GM23248 (cell line): ENCODE measurements at regions not wholly inside any gene's neighbourhood (a gene's known extent, or its start where the extent isn't known, plus 50 kb on each side); places are given as distances from the start of the nearest gene placed in this dataset.

Source experiments
- DNase-seq: peaks from one replicate; pipeline ENCODE4 v3.0.0-alpha.2; 2015
- H2AFZ ChIP-seq: fragments of 200-600 bp; sonication (generic); 2 replicates; pipeline ENCODE4 v1.6.1; 2016; ENCODE audit warnings: antibody characterized with exemption
- H3F3A ChIP-seq: fragments of 200-600 bp; sonication (generic); 2 replicates; pipeline ENCODE4 v1.6.1; 2016; ENCODE audit warnings: mild to moderate bottlenecking, antibody characterized with exemption, mixed run types; ENCODE audit not compliant: insufficient read depth
- H3K27ac ChIP-seq: fragments of 200-600 bp; sonication (generic); 2 replicates; pipeline ENCODE4 v1.5.1; 2016; ENCODE audit warnings: mild to moderate bottlenecking
- H3K27me3 ChIP-seq: fragments of 200-600 bp; sonication (generic); replicated peaks from 2 replicates; pipeline ENCODE4 v1.6.1; 2016; ENCODE audit warnings: mild to moderate bottlenecking; ENCODE audit not compliant: insufficient read depth
- H3K36me3 ChIP-seq: fragments of 200-600 bp; sonication (generic); 2 replicates; pipeline ENCODE4 v1.6.1; 2016; ENCODE audit warnings: low read depth, mild to moderate bottlenecking
- H3K4me1 ChIP-seq: fragments of 200-600 bp; sonication (generic); 2 replicates; pipeline ENCODE4 v1.6.1; 2016; ENCODE audit warnings: mild to moderate bottlenecking; ENCODE audit not compliant: insufficient read depth
- H3K4me2 ChIP-seq: fragments of 200-600 bp; sonication (generic); one replicate; pipeline ENCODE4 v1.6.1; 2016; ENCODE audit warnings: mild to moderate bottlenecking; ENCODE audit not compliant: unreplicated experiment
- H3K4me3 ChIP-seq: fragments of 200-600 bp; sonication (generic); 2 replicates; pipeline ENCODE4 v1.5.1; 2016; ENCODE audit warnings: mild to moderate bottlenecking
- H3K79me2 ChIP-seq: fragments of 200-600 bp; sonication (generic); 2 replicates; pipeline ENCODE4 v1.6.1; 2016; ENCODE audit warnings: mild to moderate bottlenecking; ENCODE audit not compliant: insufficient read depth
- H3K9ac ChIP-seq: fragments of 200-600 bp; sonication (generic); 2 replicates; pipeline ENCODE4 v1.6.1; 2016; ENCODE audit warnings: mild to moderate bottlenecking
- H3K9me2 ChIP-seq: fragments of 200-600 bp; sonication (generic); 2 replicates; pipeline ENCODE4 v1.6.1; 2016; ENCODE audit warnings: mixed run types, mild to moderate bottlenecking, moderate library complexity; ENCODE audit not compliant: insufficient read depth
- H3K9me3 ChIP-seq: fragments of 200-600 bp; sonication (generic); one replicate; pipeline ENCODE4 v1.6.1; 2017; ENCODE audit warnings: low read depth
- H4K20me1 ChIP-seq: fragments of 200-600 bp; sonication (generic); 2 replicates; pipeline ENCODE4 v1.6.0; 2016; ENCODE audit not compliant: insufficient read depth
- EZH2 ChIP-seq: fragments of 200-600 bp; sonication (generic); IDR thresholded peaks from 2 replicates; pipeline ENCODE4 v1.6.1; 2018; ENCODE audit warnings: antibody characterized with exemption, mild to moderate bottlenecking; ENCODE audit not compliant: insufficient read depth, poor library complexity, severe bottlenecking
- EZH2phosphoT487 ChIP-seq: fragments of 200-600 bp; sonication (generic); IDR thresholded peaks from 2 replicates; pipeline ENCODE4 v1.6.1; 2018; ENCODE audit warnings: antibody characterized with exemption, moderate library complexity, mild to moderate bottlenecking, low read depth; ENCODE audit not compliant: insufficient read depth
- WGBS, 2 experiments: methylation state at CpG; one replicate each; pipeline ENCODE4 v1.1.6; 2015 to 2017; ENCODE audit warnings: low lambda C conversion rate in 2 of 2, low coverage in 1 of 2; ENCODE audit errors: missing lambda C conversion rate in 2 of 2; 5-methylcytosine and 5-hydroxymethylcytosine counted together
- in situ Hi-C: fragments of 300-500 bp; cut with MboI; formaldehyde crosslinking; loops from 2 replicates; pipeline ENCODE4 v1.15.0; 2020

DNA sequence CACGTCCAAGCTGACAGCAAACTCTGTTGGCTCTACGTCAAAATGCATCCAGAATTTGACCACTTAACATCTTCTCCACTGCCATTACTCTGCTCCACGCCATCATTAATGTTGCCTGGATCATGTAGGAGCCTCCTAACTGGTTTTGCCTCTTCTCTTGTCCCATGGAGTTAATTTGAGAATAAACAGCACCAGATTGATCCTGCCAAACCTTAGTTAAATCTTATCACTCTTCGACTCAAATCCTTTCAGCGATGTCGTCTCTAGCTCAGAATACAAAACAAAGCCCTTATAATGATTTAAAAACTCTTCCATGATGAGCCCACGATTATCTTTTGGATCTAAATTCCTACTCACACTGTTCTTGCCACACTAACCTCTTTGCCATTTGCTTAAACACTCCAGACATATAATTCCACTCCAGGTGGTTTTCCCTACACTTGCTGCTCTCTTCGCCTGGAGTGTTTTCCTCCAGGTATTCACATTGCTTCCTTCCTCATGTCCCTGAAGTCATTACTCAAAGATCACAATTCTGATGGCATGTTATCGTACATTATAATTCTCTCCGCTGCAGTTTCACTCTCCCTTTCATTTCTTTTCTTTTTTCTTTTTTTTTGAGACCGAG, 90.7 kb upstream of the KCNK2 start:
- Histone ChIP-seq H3K79me2 (no peaks in the 10 kb centered on the region), H3K9me3 (no peaks in the 10 kb centered on the region), H4K20me1 (no peaks in the 10 kb centered on the region), H3F3A (peaks cover 43% of the 10 kb centered on the region), H3K36me3 (no peaks in the 10 kb centered on the region), H3K9ac (no peak overlapping the region), H3K4me3 (no peak overlapping the region), H3K4me1 (peaks cover 42% of the 10 kb centered on the region), H3K27ac (peak overlapping the region; percentile 83), H3K4me2 (no peak overlapping the region), H3K9me2 (no peaks in the 10 kb centered on the region), H2AFZ (no peak overlapping the region), H3K27me3 (no peaks in the 10 kb centered on the region)
- 77 to 80% methylated on average over 11 of the region's 11 CpGs for WGBS, 2 experiments
- no peak for DNase-seq
- in situ Hi-C loops: no loop called here
- TF ChIP-seq EZH2 (no peak), EZH2phosphoT487 (no peak)

DNA sequence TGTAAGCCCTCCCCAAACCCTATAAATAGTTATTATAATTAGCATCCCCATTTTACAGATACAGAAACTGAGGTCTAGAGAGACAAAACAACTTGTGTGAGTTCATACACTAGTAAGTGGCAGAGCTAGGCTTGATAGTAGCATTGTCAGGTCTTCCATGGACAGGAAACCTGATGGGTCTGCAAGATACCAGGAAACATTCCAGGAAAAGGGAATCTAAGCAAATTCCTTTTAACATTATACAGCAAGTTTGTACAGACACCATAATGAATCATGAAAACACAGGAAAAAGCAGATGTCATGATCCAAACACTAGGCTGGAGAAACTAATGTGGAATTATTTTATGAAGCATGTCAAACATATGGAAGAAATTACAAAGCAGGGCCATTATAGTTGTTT, 89.1 kb upstream of the KCNK2 start:
- in situ Hi-C loops: no loop called here
- DNase-seq: peak; percentile 52

GRCh38 chr1:214997685-214998084, 84.9 kb upstream of the KCNK2 start:
- Histone ChIP-seq H3K79me2 (no peaks in the 10 kb centered on the region), H3K27me3 (no peaks in the 10 kb centered on the region), H3K9me2 (no peaks in the 10 kb centered on the region), H3K9ac (no peak overlapping the region), H3K4me1 (peaks cover 28% of the 10 kb centered on the region), H3K4me2 (no peak overlapping the region), H3K4me3 (no peak overlapping the region), H3K36me3 (no peaks in the 10 kb centered on the region), H4K20me1 (no peaks in the 10 kb centered on the region), H2AFZ (no peak overlapping the region), H3K9me3 (no peaks in the 10 kb centered on the region), H3F3A (peaks cover 31% of the 10 kb centered on the region), H3K27ac (no peak overlapping the region)
- WGBS, 2 experiments: 98 to 100% methylated on average over 3 of the region's 3 CpGs
- TF ChIP-seq EZH2phosphoT487 (no peak), EZH2 (no peak)
- no peak for DNase-seq
- in situ Hi-C loops: no loop called here

More for the DNA sequence above, 89.1 kb upstream of the KCNK2 start:
- peak overlapping the region; percentile 30 for H3K27ac ChIP-seq
- H3F3A ChIP-seq: peaks cover 42% of the 10 kb centered on the region
- no peak overlapping the region for H3K4me2 ChIP-seq
- no peaks in the 10 kb centered on the region for H3K36me3 ChIP-seq
- H3K9me3 ChIP-seq: no peaks in the 10 kb centered on the region
- no peak overlapping the region for H2AFZ ChIP-seq
- H4K20me1 ChIP-seq: no peaks in the 10 kb centered on the region
- H3K9ac ChIP-seq: no peak overlapping the region
- no peaks in the 10 kb centered on the region for H3K9me2 ChIP-seq
- no peaks in the 10 kb centered on the region for H3K79me2 ChIP-seq
- TF ChIP-seq EZH2 (no peak), EZH2phosphoT487 (no peak)
- no peak overlapping the region for H3K4me3 ChIP-seq
- no peaks in the 10 kb centered on the region for H3K27me3 ChIP-seq
- H3K4me1 ChIP-seq: peaks cover 42% of the 10 kb centered on the region

DNA sequence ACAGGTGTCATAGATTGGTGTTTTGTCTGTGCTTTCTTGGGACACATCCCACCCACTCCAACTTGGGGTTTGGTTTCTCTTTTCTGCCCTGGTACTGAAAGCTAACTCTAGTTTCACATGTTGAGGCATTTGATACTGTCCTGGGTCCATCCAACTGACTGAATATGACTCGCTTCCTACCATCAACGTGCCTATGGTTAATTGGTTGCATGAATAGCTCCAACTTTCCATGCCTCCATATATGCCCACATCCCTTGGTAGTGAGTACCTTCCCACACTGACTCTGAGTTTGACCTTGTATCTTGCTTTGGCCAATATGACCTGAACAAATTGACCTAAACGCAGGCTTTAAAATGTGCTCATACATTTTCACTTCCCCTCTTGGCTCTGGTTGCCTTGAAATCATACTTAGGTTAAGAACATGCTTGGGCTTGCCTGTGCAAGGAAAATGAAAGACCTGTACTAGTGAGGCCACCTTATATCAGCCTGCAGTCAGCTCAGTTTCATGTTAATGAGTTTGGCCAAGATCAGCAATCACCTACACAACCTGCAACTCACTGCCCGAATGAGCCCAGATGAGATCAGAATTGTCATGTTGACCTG, 81.0 kb upstream of the KCNK2 start:
- in situ Hi-C loops: no loop called here
- Histone ChIP-seq H4K20me1 (no peaks in the 10 kb centered on the region), H2AFZ (no peak overlapping the region), H3K9me2 (no peaks in the 10 kb centered on the region), H3K9me3 (no peaks in the 10 kb centered on the region), H3K9ac (no peak overlapping the region), H3F3A (peaks cover 59% of the 10 kb centered on the region), H3K4me1 (peaks cover 40% of the 10 kb centered on the region), H3K27me3 (no peaks in the 10 kb centered on the region), H3K4me3 (no peak overlapping the region), H3K27ac (peak overlapping the region; percentile 86), H3K4me2 (peak overlapping the region; percentile 19), H3K79me2 (peaks cover 21% of the 10 kb centered on the region), H3K36me3 (no peaks in the 10 kb centered on the region)
- no peak for DNase-seq
- no peak for TF ChIP-seq EZH2phosphoT487
- no peak for TF ChIP-seq EZH2
- WGBS, 2 experiments: 92 to 98% methylated on average over 4 of the region's 4 CpGs
